ENCODE measurements at regions not wholly inside any gene's neighbourhood (a gene's known extent, or its start where the extent isn't known, plus 50 kb on each side); places are given as distances from the start of the nearest gene placed in this dataset.

DNA sequence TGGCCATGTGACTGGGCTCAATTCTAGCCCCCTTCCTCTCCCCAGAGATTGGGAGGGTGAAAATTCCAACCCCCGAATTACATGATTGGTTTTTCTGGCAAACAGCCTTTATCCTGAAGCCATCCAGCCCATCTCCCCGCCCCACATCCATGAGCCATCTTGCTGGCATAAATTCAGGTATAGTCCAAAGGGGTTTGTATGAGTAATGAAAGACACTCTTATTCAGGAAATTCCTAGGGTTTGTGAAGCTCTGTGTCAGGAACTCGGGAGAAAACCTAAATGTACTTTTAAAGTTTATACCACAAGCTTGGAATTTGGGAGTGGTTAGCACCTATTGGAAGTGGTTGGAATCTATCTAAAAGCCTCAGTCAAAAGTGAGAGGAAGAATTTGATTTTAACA lies 80.6 kb upstream of the SIMC1 start:
- H3K9me3 ChIP-seq (replicated peaks; ENCODE audit: control insufficient read depth, insufficient read depth, low read depth, low read length) = no peaks in the 10 kb centered on the region
- H3K4me3 ChIP-seq = no peak overlapping the region
- ATAC-seq (no peak), DNase-seq (ENCODE audit: extremely low read depth in 1 of 4, low spot score in 3 of 4) (no peak), FAIRE-seq (no peak)
- peaks cover 35% of the 10 kb centered on the region; the same call in 1 of the 3 replicates for H3K36me3 ChIP-seq (ENCODE audit: control insufficient read depth, insufficient read depth, low read length)
- CTCF ChIA-PET (ENCODE audit: low intra/inter-chr PET ratio) = no interaction called here
- no peaks in the 10 kb centered on the region for H3K9me1 ChIP-seq (ENCODE audit: control insufficient read depth, insufficient read depth, low read length)
- POLR2A ChIA-PET = interaction anchor here (1.4 kb wide), 1 partner anchor 13 kb away, joined by 4 read pairs; no protein-coding TSS in a partner anchor
- H3K79me2 ChIP-seq (ENCODE audit: control insufficient read depth, insufficient read depth, low read length) = no peaks in the 10 kb centered on the region
- H3K4me2 ChIP-seq (ENCODE audit: insufficient read depth, low read length) = no peak overlapping the region
- no peak overlapping the region for H2AFZ ChIP-seq (ENCODE audit: low read depth, low read length)
- H3K27me3 ChIP-seq (ENCODE audit: control insufficient read depth in 2 of 2, insufficient read depth in 2 of 2, low read length in 2 of 2) = no peaks in the 10 kb centered on the region
- BruUV-seq (replicated peaks) = no TSS peak
- no peak overlapping the region for H3K27ac ChIP-seq (ENCODE audit: extremely low read depth, low read depth, low read length)
- intact Hi-C loops (cut with micrococcal nuclease) (no loop called here), in situ Hi-C loops (cut with MboI) (no loop called here)
- no peaks in the 10 kb centered on the region for H4K20me1 ChIP-seq (replicated peaks; ENCODE audit: control insufficient read depth, insufficient read depth, low read length)
- WGBS (ENCODE audit: insufficient coverage, low coverage, missing lambda C conversion rate) = 41% methylated on average over 3 of the region's 3 CpGs
- peaks cover 8 to 25% of the 10 kb centered on the region in 2 experiments; a peak in 3 of 5 replicates for H3K4me1 ChIP-seq (replicated peaks in 1 of 2; ENCODE audit: control insufficient read depth in 2 of 2, insufficient read depth in 2 of 2, low read length in 2 of 2)
- no peak overlapping the region for H3K9ac ChIP-seq (ENCODE audit: insufficient read depth in 1 of 2, low read depth in 2 of 2, low read length in 2 of 2)
- TF ChIP-seq NRF1 (conservative IDR thresholded peaks at IDR 0.05 in 1 of 2, IDR thresholded peaks at IDR 0.05 in 1 of 2) (no peak), CREB1 (IDR thresholded peaks at IDR 0.05) (no peak), CREB1 (CRISPR knock-in tag; IDR thresholded peaks at IDR 0.05) (no peak), GTF2E2 (tag; IDR thresholded peaks at IDR 0.05) (no peak), ZNF197 (CRISPR knock-in tag; IDR thresholded peaks at IDR 0.05; ENCODE audit: low read depth) (no peak), POLR2A (conservative IDR thresholded peaks at IDR 0.05) (no peak), ZNF274 (IDR thresholded peaks at IDR 0.05; ENCODE audit: borderline replicate concordance, low read depth, low read length) (no peak)
- TF ChIP-seq, protein P1, sequence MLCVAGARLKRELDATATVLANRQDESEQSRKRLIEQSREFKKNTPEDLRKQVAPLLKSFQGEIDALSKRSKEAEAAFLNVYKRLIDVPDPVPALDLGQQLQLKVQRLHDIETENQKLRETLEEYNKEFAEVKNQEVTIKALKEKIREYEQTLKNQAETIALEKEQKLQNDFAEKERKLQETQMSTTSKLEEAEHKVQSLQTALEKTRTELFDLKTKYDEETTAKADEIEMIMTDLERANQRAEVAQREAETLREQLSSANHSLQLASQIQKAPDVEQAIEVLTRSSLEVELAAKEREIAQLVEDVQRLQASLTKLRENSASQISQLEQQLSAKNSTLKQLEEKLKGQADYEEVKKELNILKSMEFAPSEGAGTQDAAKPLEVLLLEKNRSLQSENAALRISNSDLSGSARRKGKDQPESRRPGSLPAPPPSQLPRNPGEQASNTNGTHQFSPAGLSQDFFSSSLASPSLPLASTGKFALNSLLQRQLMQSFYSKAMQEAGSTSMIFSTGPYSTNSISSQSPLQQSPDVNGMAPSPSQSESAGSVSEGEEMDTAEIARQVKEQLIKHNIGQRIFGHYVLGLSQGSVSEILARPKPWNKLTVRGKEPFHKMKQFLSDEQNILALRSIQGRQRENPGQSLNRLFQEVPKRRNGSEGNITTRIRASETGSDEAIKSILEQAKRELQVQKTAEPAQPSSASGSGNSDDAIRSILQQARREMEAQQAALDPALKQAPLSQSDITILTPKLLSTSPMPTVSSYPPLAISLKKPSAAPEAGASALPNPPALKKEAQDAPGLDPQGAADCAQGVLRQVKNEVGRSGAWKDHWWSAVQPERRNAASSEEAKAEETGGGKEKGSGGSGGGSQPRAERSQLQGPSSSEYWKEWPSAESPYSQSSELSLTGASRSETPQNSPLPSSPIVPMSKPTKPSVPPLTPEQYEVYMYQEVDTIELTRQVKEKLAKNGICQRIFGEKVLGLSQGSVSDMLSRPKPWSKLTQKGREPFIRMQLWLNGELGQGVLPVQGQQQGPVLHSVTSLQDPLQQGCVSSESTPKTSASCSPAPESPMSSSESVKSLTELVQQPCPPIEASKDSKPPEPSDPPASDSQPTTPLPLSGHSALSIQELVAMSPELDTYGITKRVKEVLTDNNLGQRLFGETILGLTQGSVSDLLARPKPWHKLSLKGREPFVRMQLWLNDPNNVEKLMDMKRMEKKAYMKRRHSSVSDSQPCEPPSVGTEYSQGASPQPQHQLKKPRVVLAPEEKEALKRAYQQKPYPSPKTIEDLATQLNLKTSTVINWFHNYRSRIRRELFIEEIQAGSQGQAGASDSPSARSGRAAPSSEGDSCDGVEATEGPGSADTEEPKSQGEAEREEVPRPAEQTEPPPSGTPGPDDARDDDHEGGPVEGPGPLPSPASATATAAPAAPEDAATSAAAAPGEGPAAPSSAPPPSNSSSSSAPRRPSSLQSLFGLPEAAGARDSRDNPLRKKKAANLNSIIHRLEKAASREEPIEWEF (CRISPR knock-in tag; IDR thresholded peaks at IDR 0.05) = no peak
- TF ChIP-seq, protein P2, sequence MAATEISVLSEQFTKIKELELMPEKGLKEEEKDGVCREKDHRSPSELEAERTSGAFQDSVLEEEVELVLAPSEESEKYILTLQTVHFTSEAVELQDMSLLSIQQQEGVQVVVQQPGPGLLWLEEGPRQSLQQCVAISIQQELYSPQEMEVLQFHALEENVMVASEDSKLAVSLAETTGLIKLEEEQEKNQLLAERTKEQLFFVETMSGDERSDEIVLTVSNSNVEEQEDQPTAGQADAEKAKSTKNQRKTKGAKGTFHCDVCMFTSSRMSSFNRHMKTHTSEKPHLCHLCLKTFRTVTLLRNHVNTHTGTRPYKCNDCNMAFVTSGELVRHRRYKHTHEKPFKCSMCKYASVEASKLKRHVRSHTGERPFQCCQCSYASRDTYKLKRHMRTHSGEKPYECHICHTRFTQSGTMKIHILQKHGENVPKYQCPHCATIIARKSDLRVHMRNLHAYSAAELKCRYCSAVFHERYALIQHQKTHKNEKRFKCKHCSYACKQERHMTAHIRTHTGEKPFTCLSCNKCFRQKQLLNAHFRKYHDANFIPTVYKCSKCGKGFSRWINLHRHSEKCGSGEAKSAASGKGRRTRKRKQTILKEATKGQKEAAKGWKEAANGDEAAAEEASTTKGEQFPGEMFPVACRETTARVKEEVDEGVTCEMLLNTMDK (IDR thresholded peaks at IDR 0.05; ENCODE audit: borderline replicate concordance, insufficient read depth, low read depth, low read length, poor library complexity, severe bottlenecking) = no peak
- TF ChIP-seq, protein P3, sequence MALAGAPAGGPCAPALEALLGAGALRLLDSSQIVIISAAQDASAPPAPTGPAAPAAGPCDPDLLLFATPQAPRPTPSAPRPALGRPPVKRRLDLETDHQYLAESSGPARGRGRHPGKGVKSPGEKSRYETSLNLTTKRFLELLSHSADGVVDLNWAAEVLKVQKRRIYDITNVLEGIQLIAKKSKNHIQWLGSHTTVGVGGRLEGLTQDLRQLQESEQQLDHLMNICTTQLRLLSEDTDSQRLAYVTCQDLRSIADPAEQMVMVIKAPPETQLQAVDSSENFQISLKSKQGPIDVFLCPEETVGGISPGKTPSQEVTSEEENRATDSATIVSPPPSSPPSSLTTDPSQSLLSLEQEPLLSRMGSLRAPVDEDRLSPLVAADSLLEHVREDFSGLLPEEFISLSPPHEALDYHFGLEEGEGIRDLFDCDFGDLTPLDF (CRISPR knock-in tag; IDR thresholded peaks at IDR 0.05) = no peak
- TF ChIP-seq, protein P4, sequence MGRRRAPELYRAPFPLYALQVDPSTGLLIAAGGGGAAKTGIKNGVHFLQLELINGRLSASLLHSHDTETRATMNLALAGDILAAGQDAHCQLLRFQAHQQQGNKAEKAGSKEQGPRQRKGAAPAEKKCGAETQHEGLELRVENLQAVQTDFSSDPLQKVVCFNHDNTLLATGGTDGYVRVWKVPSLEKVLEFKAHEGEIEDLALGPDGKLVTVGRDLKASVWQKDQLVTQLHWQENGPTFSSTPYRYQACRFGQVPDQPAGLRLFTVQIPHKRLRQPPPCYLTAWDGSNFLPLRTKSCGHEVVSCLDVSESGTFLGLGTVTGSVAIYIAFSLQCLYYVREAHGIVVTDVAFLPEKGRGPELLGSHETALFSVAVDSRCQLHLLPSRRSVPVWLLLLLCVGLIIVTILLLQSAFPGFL (CRISPR knock-in tag; IDR thresholded peaks at IDR 0.05) = no peak
- TF ChIP-seq, protein P5, sequence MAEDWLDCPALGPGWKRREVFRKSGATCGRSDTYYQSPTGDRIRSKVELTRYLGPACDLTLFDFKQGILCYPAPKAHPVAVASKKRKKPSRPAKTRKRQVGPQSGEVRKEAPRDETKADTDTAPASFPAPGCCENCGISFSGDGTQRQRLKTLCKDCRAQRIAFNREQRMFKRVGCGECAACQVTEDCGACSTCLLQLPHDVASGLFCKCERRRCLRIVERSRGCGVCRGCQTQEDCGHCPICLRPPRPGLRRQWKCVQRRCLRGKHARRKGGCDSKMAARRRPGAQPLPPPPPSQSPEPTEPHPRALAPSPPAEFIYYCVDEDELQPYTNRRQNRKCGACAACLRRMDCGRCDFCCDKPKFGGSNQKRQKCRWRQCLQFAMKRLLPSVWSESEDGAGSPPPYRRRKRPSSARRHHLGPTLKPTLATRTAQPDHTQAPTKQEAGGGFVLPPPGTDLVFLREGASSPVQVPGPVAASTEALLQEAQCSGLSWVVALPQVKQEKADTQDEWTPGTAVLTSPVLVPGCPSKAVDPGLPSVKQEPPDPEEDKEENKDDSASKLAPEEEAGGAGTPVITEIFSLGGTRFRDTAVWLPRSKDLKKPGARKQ (CRISPR knock-in tag; IDR thresholded peaks at IDR 0.05) = no peak
